Bronchial epithelial cell (primary cell): ENCODE measurements at regions not wholly inside any gene's neighbourhood (a gene's known extent, or its start where the extent isn't known, plus 50 kb on each side); places are given as distances from the start of the nearest gene placed in this dataset.

Source experiments
- DNase-seq: peaks from one replicate; pipeline ENCODE4 v3.0.0-alpha.2; 2010; ENCODE audit warnings: low read depth
- FAIRE-seq: peaks from 2 replicates; lab custom pipeline; 2011; peaks lifted over from hg19 to GRCh38; lab: Jason Lieb, UNC
- H3K27me3 ChIP-seq: 2 replicates; pipeline ENCODE4 v1.5.1; 2011; ENCODE audit warnings: low read length; ENCODE audit not compliant: control insufficient read depth, insufficient read depth
- H3K36me3 ChIP-seq: 2 replicates; pipeline ENCODE4 v1.5.1; 2011; ENCODE audit warnings: low read length; ENCODE audit not compliant: control insufficient read depth, insufficient read depth
- H3K4me3 ChIP-seq: 2 replicates; pipeline ENCODE4 v1.5.1; 2011; ENCODE audit warnings: mild to moderate bottlenecking, low read depth, low read length, control low read depth
- CTCF ChIP-seq: IDR thresholded peaks from 2 replicates; pipeline ENCODE4 v1.5.1; 2011; ENCODE audit warnings: mild to moderate bottlenecking, moderate library complexity, low read length, control low read depth, inconsistent platforms; ENCODE audit not compliant: insufficient read depth, severe bottlenecking

- no peak for DNase-seq
- Histone ChIP-seq H3K4me3 (no peak overlapping the region), H3K27me3 (no peaks in the 10 kb centered on the region), H3K36me3 (no peaks in the 10 kb centered on the region)
- no peak for TF ChIP-seq CTCF
- no peak for FAIRE-seq
Observed at GRCh38 chr3:118347396-118348168, 687.1 kb downstream of the IGSF11 start.

- no peak for DNase-seq
Observed at GRCh38 chr3:118348169-118348557, 686.5 kb downstream of the IGSF11 start.

GRCh38 chr3:118354556-118354955 is 680.1 kb downstream of the IGSF11 start:
- no peaks in the 10 kb centered on the region for H3K36me3 ChIP-seq
- no peaks in the 10 kb centered on the region for H3K27me3 ChIP-seq
- no peak for FAIRE-seq
- TF ChIP-seq CTCF = no peak
- no peak for DNase-seq
- no peak overlapping the region for H3K4me3 ChIP-seq

More at GRCh38 chr3:118348169-118348557, 686.5 kb downstream of the IGSF11 start:
- no peak for TF ChIP-seq CTCF
- no peaks in the 10 kb centered on the region for H3K27me3 ChIP-seq
- no peak overlapping the region for H3K4me3 ChIP-seq
- no peaks in the 10 kb centered on the region for H3K36me3 ChIP-seq
- no peak for FAIRE-seq

- DNase-seq = no peak
- Histone ChIP-seq H3K36me3 (no peaks in the 10 kb centered on the region), H3K4me3 (no peak overlapping the region), H3K27me3 (no peaks in the 10 kb centered on the region)
- TF ChIP-seq CTCF = no peak
- FAIRE-seq = no peak
Observed at GRCh38 chr3:118369892-118370491, 664.7 kb downstream of the IGSF11 start.

GRCh38 chr3:118380576-118380975 is 654.1 kb downstream of the IGSF11 start:
- FAIRE-seq = no peak
- TF ChIP-seq CTCF = no peak

GRCh38 chr3:118396491-118396890 is 638.2 kb downstream of the IGSF11 start:
- no peak for FAIRE-seq

More at GRCh38 chr3:118380576-118380975, 654.1 kb downstream of the IGSF11 start:
- DNase-seq = peak; percentile 50
- Histone ChIP-seq H3K36me3 (no peaks in the 10 kb centered on the region), H3K27me3 (no peaks in the 10 kb centered on the region), H3K4me3 (no peak overlapping the region)

More at GRCh38 chr3:118396491-118396890, 638.2 kb downstream of the IGSF11 start:
- no peaks in the 10 kb centered on the region for H3K27me3 ChIP-seq
- DNase-seq = no peak
- no peak overlapping the region for H3K4me3 ChIP-seq
- no peak for TF ChIP-seq CTCF
- H3K36me3 ChIP-seq = no peaks in the 10 kb centered on the region
